NCI-H128 (cell line): ENCODE measurements at regions not wholly inside any gene's neighbourhood (a gene's known extent, or its start where the extent isn't known, plus 50 kb on each side); places are given as distances from the start of the nearest gene placed in this dataset.

Experiments used
- DNase-seq: peaks from one replicate; lab custom pipeline; 2025; ENCODE audit not compliant: unreplicated experiment; lab: John Stamatoyannopoulos, UW

GRCh38 chr20:22789676-22790075 is 205.3 kb upstream of the FOXA2 start:
- DNase-seq, result no peak

- DNase-seq, result no peak
Measured at GRCh38 chr20:22791396-22791795, 207.0 kb upstream of the FOXA2 start.

GRCh38 chr20:22791877-22792525 is 207.6 kb upstream of the FOXA2 start:
- no peak for DNase-seq

- no peak for DNase-seq
Measured at GRCh38 chr20:22794200-22794599, 209.8 kb upstream of the FOXA2 start.

- DNase-seq, result no peak
Measured at GRCh38 chr20:22795433-22795832, 211.1 kb upstream of the FOXA2 start.

- DNase-seq, result no peak
Measured at GRCh38 chr20:22795871-22796270, 211.5 kb upstream of the FOXA2 start.

GRCh38 chr20:22796469-22797077 is 212.2 kb upstream of the FOXA2 start:
- DNase-seq, result no peak

- DNase-seq, result no peak
Measured at GRCh38 chr20:22797103-22797502, 212.7 kb upstream of the FOXA2 start.

GRCh38 chr20:22799687-22800086 is 215.3 kb upstream of the FOXA2 start:
- DNase-seq, result no peak

GRCh38 chr20:22800129-22800528 is 215.8 kb upstream of the FOXA2 start:
- no peak for DNase-seq

GRCh38 chr20:22801528-22801927 is 217.2 kb upstream of the FOXA2 start:
- no peak for DNase-seq

GRCh38 chr20:22802296-22802695 is 217.9 kb upstream of the FOXA2 start:
- DNase-seq, result no peak

- no peak for DNase-seq
Measured at GRCh38 chr20:22805219-22805618, 220.8 kb upstream of the FOXA2 start.

GRCh38 chr20:22805996-22806395 is 221.6 kb upstream of the FOXA2 start:
- no peak for DNase-seq

GRCh38 chr20:22807045-22807444 is 222.7 kb upstream of the FOXA2 start:
- no peak for DNase-seq

- no peak for DNase-seq
Measured at GRCh38 chr20:22807646-22808244, 223.4 kb upstream of the FOXA2 start.

GRCh38 chr20:22808628-22809027 is 224.3 kb upstream of the FOXA2 start:
- no peak for DNase-seq

- DNase-seq, result no peak
Measured at GRCh38 chr20:22810030-22810429, 225.1 kb upstream of the SSTR4 start.

- DNase-seq, result no peak
Measured at GRCh38 chr20:22810626-22811569, 224.2 kb upstream of the SSTR4 start.

GRCh38 chr20:22814471-22815205 is 220.5 kb upstream of the SSTR4 start:
- no peak for DNase-seq

- DNase-seq, result no peak
Measured at GRCh38 chr20:22815206-22815551, 219.9 kb upstream of the SSTR4 start.
